ENCODE measurements at regions not wholly inside any gene's neighbourhood (a gene's known extent, or its start where the extent isn't known, plus 50 kb on each side); places are given as distances from the start of the nearest gene placed in this dataset.

GRCh38 chr3:181488536-181488935 is 223.2 kb upstream of the SOX2 start:
- TF ChIP-seq CTCF (IDR thresholded peaks at IDR 0.05; ENCODE audit: poor library complexity, severe bottlenecking) (no peak), RAD21 (conservative IDR thresholded peaks at IDR 0.05) (no peak), REST (IDR thresholded peaks at IDR 0.05; ENCODE audit: borderline replicate concordance) (no peak), POLR2AphosphoS5 (IDR thresholded peaks at IDR 0.05) (no peak), EP300 (conservative IDR thresholded peaks at IDR 0.05; ENCODE audit: poor library complexity, severe bottlenecking) (no peak), SMC3 (conservative IDR thresholded peaks at IDR 0.05; ENCODE audit: poor library complexity) (no peak), EZH2 (IDR thresholded peaks at IDR 0.05; ENCODE audit: borderline replicate concordance, insufficient read depth, low read length, poor library complexity, severe bottlenecking) (no peak)

Measured in neural cell (in vitro differentiated cells).